Activated CD8-positive, alpha-beta T cell treated with anti-CD3 and anti-CD28 coated beads for 36 hours (primary cell): ENCODE measurements at regions not wholly inside any gene's neighbourhood (a gene's known extent, or its start where the extent isn't known, plus 50 kb on each side); places are given as distances from the start of the nearest gene placed in this dataset.
"Not testable (repeated sequence)": the region's sequence is repeated elsewhere in the genome, so short reads cannot be mapped to it uniquely, and the experiment has no call there.

Source experiments
- ATAC-seq: fragments of 200-7000 bp; cut with Tn5 transposase; one replicate; pipeline ENCODE4 v1.10.0; 2021; ENCODE audit warnings: mild to moderate bottlenecking, moderate library complexity
- CTCF ChIA-PET: fragments of 350-600 bp; sonication (Branson Sonifier 250); formaldehyde crosslinking; loops from one replicate; lab custom pipeline; 2021; ENCODE audit warnings: antibody characterized with exemption; lab: Charles Lee
- POLR2A ChIA-PET: fragments of 350-600 bp; sonication (Branson Sonifier 250); formaldehyde crosslinking; loops from one replicate; lab custom pipeline; 2021; ENCODE audit warnings: antibody characterized with exemption; lab: Charles Lee
- DNase-seq: peaks from one replicate; pipeline ENCODE4 v3.0.0-alpha.2; 2020
- H3K27ac Mint-ChIP-seq: one replicate; pipeline ENCODE4 v1.8.0; 2021; ENCODE audit warnings: mild to moderate bottlenecking, mixed read lengths
- H3K27me3 Mint-ChIP-seq: one replicate; pipeline ENCODE4 v1.8.0; 2021; ENCODE audit warnings: mixed read lengths
- H3K36me3 Mint-ChIP-seq: one replicate; pipeline ENCODE4 v1.8.0; 2021; ENCODE audit warnings: low read depth, mixed read lengths
- H3K4me1 Mint-ChIP-seq: one replicate; pipeline ENCODE4 v1.8.0; 2021; ENCODE audit warnings: low read depth, mixed read lengths
- H3K4me3 Mint-ChIP-seq: one replicate; pipeline ENCODE4 v1.8.0; 2021; ENCODE audit warnings: mild to moderate bottlenecking, moderate library complexity, mixed read lengths
- H3K9me3 Mint-ChIP-seq: one replicate; pipeline ENCODE4 v1.8.0; 2021; ENCODE audit warnings: mixed read lengths
- intact Hi-C: fragments of 100-400 bp; cut with micrococcal nuclease; formaldehyde crosslinking; loops from one replicate; pipeline ENCODE4 v1.10.0; 2022
- TF ChIP-seq, protein P1 (sequence below): fragments of 200-600 bp; IDR thresholded peaks from one replicate; pipeline ENCODE4 v1.8.0; 2022; ENCODE audit warnings: antibody characterized with exemption, mild to moderate bottlenecking

DNA sequence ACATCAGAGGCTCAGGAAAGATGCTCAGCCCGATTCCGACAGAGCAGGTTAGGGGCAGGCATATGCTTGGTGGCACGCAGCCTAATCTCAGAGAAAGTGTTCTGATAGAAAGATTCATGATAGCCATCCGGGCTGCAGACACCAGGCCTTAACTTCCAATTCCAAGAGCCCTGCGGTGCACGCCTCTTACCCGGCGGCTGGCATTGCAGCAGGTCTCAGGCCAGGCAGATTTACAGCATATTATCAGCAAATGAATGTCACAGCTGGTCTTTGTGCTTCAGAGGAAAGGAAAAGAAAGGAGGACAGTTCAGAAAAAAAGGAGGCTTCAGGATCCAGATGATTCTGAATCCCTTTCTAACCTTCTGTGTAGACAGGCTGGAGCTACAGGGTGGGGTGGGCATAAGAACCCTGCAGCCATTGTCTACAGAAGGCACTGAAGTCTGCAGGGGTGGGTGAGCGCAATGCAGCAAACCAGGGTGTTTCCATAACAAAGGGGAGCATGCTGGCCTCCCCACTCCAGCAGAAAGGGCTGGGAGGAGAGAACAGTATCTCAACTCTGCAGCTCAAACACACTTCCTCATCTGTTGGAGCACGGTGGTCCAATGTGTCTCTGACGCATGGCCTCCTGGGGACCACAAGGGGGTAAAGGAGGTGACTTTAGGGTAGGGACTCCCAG, 277.4 kb upstream of the XYLT1 start:
- no peak overlapping the region for H3K27ac Mint-ChIP-seq
- peaks cover 4% of the 10 kb centered on the region for H3K9me3 Mint-ChIP-seq
- ChIA-PET CTCF (no interaction called here), POLR2A (interaction anchor here (0.6 kb wide), 1 partner anchor 137 kb away, joined by 3 read pairs; no protein-coding TSS in a partner anchor)
- H3K36me3 Mint-ChIP-seq: no peaks in the 10 kb centered on the region
- no peak for ATAC-seq
- H3K27me3 Mint-ChIP-seq: peaks cover 6% of the 10 kb centered on the region
- H3K4me3 Mint-ChIP-seq: no peak overlapping the region
- intact Hi-C loops: no loop called here
- no peaks in the 10 kb centered on the region for H3K4me1 Mint-ChIP-seq
- no peak for DNase-seq
- TF ChIP-seq, protein P1, sequence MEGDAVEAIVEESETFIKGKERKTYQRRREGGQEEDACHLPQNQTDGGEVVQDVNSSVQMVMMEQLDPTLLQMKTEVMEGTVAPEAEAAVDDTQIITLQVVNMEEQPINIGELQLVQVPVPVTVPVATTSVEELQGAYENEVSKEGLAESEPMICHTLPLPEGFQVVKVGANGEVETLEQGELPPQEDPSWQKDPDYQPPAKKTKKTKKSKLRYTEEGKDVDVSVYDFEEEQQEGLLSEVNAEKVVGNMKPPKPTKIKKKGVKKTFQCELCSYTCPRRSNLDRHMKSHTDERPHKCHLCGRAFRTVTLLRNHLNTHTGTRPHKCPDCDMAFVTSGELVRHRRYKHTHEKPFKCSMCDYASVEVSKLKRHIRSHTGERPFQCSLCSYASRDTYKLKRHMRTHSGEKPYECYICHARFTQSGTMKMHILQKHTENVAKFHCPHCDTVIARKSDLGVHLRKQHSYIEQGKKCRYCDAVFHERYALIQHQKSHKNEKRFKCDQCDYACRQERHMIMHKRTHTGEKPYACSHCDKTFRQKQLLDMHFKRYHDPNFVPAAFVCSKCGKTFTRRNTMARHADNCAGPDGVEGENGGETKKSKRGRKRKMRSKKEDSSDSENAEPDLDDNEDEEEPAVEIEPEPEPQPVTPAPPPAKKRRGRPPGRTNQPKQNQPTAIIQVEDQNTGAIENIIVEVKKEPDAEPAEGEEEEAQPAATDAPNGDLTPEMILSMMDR: no peak

DNA sequence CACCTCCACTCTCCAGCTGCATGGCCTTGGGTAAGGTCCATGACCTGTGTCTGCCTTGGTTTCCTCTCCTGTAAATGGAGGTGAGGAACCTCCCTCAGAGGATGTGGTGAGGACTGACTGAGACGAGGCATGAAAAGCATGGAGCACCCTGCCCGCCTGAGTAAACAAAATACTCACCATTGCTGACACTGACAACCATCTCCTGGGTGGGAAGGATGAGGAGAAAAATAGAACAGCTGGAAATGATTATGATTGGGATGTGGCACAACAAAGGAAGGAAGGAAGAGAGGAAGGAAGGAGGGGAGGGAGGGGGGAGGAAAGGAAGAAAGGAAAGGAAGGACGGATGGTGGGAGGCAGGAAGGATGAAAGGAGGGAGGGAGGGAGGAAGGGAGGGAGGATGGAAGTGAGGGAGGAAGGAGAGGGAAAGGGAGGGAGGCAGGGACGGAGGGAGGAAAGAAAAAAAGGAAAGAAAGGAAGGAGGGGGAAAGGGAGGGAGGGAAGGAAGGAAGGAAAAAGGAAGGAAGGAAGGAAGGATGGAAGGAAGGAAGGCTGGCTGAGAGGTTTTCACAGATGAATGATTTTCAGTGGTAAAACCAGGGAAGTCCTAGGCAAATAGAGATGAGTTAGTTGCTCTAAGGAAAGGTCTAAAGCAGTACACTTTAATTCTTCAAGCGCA, 276.5 kb upstream of the XYLT1 start:
- intact Hi-C loops: no loop called here

DNA sequence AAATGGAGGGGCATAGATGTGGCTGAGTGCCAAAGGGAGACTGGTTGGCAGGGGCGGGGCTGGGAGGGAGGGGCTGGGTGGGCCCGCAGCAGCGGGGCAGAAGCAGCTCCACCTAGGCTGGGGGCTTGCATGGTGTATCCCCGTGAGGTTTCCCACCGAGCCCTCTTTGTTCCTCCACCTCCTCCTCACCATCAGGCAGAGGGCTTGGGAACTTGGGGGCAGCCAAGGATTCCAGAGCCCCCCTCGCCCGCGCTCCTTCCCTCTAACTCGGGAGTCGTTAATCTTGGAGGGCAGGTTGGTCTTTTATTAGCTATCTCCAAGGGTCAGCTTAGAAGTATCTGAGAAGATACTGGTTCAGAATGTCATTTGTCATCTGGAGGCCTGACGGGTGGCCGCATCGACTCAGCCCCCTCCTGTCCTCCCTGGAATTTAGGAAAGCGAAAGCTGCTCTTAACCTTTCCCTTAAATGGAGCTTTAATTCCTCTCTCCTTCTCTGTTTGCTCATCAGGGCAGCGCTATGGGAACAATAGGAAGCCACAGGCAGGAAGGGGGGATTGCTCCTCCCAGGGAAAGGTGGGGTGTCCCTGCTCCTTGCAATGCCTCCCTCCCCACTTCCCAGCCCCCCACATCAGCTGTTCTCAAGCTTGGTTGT, 274.3 kb upstream of the XYLT1 start:
- H3K4me3 Mint-ChIP-seq: no peak overlapping the region
- H3K36me3 Mint-ChIP-seq: no peaks in the 10 kb centered on the region
- peaks cover 4% of the 10 kb centered on the region for H3K9me3 Mint-ChIP-seq
- intact Hi-C loops: no loop called here
- TF ChIP-seq, protein P1: no peak
- peaks cover 8% of the 10 kb centered on the region for H3K27me3 Mint-ChIP-seq
- DNase-seq (no peak), ATAC-seq (no peak)
- ChIA-PET POLR2A (no interaction called here), CTCF (no interaction called here)
- no peaks in the 10 kb centered on the region for H3K4me1 Mint-ChIP-seq
- H3K27ac Mint-ChIP-seq: no peak overlapping the region

More for the DNA sequence above, 276.5 kb upstream of the XYLT1 start:
- H3K27ac Mint-ChIP-seq: no peak overlapping the region
- H3K4me1 Mint-ChIP-seq: no peaks in the 10 kb centered on the region
- DNase-seq (no peak), ATAC-seq (no peak)
- H3K9me3 Mint-ChIP-seq: peaks cover 4% of the 10 kb centered on the region
- CTCF ChIA-PET: no interaction called here
- POLR2A ChIA-PET: no interaction called here
- H3K27me3 Mint-ChIP-seq: peaks cover 6% of the 10 kb centered on the region
- no peaks in the 10 kb centered on the region for H3K36me3 Mint-ChIP-seq
- TF ChIP-seq, protein P1: no peak
- H3K4me3 Mint-ChIP-seq: no peak overlapping the region

DNA sequence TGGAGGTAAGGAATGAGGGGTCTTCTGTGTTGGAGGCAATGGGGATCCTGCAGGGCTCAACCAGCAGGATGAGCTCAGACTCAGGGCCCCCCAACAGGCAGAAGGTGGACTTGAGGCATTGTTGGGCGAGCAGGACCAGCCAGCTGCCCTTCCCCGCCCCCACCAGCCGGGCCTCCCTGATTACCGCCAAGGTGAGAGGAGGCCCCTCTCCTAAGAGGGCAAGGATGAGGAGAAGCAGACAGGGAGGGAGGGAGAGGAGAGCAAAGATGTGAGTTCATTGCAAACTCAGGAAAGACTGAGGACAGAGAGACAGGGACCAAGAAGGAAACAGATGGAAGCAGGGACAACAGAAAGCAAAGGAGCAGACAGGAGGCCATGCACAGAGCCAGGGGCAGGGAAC, 272.8 kb upstream of the XYLT1 start:
- Mint-ChIP-seq H3K27me3 (peaks cover 6% of the 10 kb centered on the region), H3K27ac (no peak overlapping the region), H3K9me3 (no peaks in the 10 kb centered on the region), H3K4me3 (no peak overlapping the region), H3K4me1 (no peaks in the 10 kb centered on the region), H3K36me3 (no peaks in the 10 kb centered on the region)
- CTCF ChIA-PET: no interaction called here
- TF ChIP-seq, protein P1: no peak
- ATAC-seq: no peak
- no peak for DNase-seq
- intact Hi-C loops: no loop called here
- POLR2A ChIA-PET: no interaction called here

DNA sequence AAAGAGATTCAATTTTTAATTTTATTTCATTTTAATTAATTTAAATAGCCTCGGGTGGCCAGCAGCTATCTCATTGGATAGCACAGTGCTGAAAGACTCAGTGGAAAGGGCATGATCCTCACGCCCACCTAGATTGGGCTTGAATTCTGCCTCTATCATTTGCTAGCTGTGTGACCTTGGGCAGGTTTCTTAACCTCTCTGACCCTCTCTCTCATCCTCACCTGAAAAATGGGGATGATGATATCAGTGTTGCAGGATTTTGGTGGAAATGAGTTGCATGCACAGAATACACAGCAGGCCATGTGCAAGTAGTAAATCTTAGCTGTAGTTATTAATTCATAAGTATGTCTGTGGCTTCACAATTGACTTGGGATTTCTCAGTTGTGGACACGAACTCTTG, 272.4 kb upstream of the XYLT1 start:
- ATAC-seq: no peak
- TF ChIP-seq, protein P1: no peak
- no peak overlapping the region for H3K27ac Mint-ChIP-seq
- ChIA-PET CTCF (no interaction called here), POLR2A (no interaction called here)
- DNase-seq: no peak
- H3K4me3 Mint-ChIP-seq: no peak overlapping the region
- H3K27me3 Mint-ChIP-seq: peaks cover 6% of the 10 kb centered on the region
- H3K36me3 Mint-ChIP-seq: no peaks in the 10 kb centered on the region
- H3K9me3 Mint-ChIP-seq: no peaks in the 10 kb centered on the region
- intact Hi-C loops: no loop called here
- no peaks in the 10 kb centered on the region for H3K4me1 Mint-ChIP-seq

DNA sequence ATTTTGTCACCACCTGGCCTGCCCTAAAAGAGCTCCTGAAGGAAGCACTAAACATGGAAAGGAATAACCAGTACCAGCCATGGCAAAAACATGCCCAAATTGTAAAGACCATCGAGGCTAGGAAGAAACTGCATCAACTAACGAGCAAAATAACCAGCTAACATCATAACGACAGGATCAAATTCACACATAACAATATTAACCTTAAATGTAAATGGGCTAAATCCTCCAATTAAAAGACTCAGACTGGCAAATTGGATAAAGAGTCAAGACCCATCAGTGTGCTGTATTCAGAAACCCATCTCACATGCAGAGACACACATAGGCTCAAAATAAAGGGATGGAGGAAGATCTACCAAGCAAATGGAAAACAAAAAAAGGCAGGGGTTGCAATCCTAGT, 264.3 kb upstream of the XYLT1 start:
- CTCF ChIA-PET, H3K9me3 Mint-ChIP-seq: not testable (repeated sequence)

More for the DNA sequence above, 264.3 kb upstream of the XYLT1 start:
- H3K4me3 Mint-ChIP-seq, intact Hi-C loops, ATAC-seq, POLR2A ChIA-PET, H3K27me3 Mint-ChIP-seq, DNase-seq, H3K27ac Mint-ChIP-seq, H3K36me3 Mint-ChIP-seq, H3K4me1 Mint-ChIP-seq: not testable (repeated sequence)
